ENCODE measurements at regions not wholly inside any gene's neighbourhood (a gene's known extent, or its start where the extent isn't known, plus 50 kb on each side); places are given as distances from the start of the nearest gene placed in this dataset.

DNA sequence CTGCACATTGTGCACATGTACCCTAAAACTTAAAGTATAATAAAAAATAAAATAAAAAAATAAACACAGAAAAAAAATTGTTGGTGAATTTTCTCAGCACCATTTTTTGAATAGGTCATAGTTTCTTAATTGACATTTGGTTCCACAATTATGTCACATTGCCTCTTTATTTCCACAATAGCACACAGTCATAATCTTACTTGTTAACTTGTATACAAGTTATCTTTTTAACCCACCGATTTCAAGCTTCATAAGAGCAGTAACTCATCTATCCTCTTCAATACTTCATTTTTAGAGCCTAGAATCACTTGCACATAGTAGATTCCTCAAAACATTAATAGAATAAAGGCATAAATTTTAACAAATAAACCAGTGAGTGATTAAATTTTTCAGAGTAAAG is 1425.1 kb upstream of the LRRTM3 start (continued):
- TF ChIP-seq, protein P1, sequence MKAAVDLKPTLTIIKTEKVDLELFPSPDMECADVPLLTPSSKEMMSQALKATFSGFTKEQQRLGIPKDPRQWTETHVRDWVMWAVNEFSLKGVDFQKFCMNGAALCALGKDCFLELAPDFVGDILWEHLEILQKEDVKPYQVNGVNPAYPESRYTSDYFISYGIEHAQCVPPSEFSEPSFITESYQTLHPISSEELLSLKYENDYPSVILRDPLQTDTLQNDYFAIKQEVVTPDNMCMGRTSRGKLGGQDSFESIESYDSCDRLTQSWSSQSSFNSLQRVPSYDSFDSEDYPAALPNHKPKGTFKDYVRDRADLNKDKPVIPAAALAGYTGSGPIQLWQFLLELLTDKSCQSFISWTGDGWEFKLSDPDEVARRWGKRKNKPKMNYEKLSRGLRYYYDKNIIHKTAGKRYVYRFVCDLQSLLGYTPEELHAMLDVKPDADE (IDR thresholded peaks at IDR 0.05): no peak
- TF ChIP-seq ZNF114 (CRISPR knock-in tag; IDR thresholded peaks at IDR 0.05): no peak
- TF ChIP-seq EZH2phosphoT487 (IDR thresholded peaks at IDR 0.05; ENCODE audit: unreplicated experiment): no peak
- TF ChIP-seq CREB1 (CRISPR knock-in tag; IDR thresholded peaks at IDR 0.05; ENCODE audit: low read depth): no peak

DNA sequence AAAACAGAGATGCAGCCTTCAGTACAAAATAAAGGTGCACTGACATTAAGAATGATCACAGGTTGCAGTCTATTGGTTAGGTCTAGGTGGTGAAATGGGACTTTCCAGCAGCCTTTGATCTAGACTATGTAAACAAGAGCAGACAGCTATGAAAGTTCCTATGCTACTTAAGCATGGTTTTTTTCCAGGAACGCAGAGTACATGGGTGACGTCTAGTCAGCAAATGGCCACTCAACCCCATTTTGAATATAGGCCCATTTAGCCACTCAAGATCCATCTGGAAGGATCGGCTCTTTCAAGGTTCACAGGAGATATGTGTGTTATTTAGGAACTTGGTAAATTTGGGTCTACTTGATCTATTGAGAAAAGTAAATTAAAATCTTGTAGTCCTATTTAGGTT is 1424.6 kb upstream of the LRRTM3 start:
- Mint-ChIP-seq H3K36me3 (ENCODE audit: low read depth) (no peaks in the 10 kb centered on the region), H3K9me3 (peaks cover 7% of the 10 kb centered on the region; the same call in 2 of the 3 replicates), H3K4me1 (no peaks in the 10 kb centered on the region), H3K4me3 (no peak overlapping the region), H3K27me3 (ENCODE audit: insufficient read depth, low read depth, poor library complexity) (peaks cover 2% of the 10 kb centered on the region), H3K27ac (no peak overlapping the region)
- no peak overlapping the region for H3K4me3 ChIP-seq
- ATAC-seq (no peak), DNase-seq (ENCODE audit: low spot score) (no peak)
- no peak overlapping the region for H3K27ac ChIP-seq (ENCODE audit: low read depth)
- no peak overlapping the region for H3K4me2 ChIP-seq
- H3K9me2 ChIP-seq (ENCODE audit: insufficient read depth): 0 out of 2 replicates have a peak, but pooled peaks cover 2% of the 10 kb centered on the region
- no peaks in the 10 kb centered on the region for H3K79me2 ChIP-seq (replicated peaks; ENCODE audit: insufficient read depth)
- H3F3A ChIP-seq (replicated peaks; ENCODE audit: low read depth): no peaks in the 10 kb centered on the region
- H4K20me1 ChIP-seq (replicated peaks; ENCODE audit: insufficient read depth): no peaks in the 10 kb centered on the region
- H3K4me1 ChIP-seq (ENCODE audit: insufficient read depth): no peaks in the 10 kb centered on the region
- H2AFZ ChIP-seq: 0 out of 2 replicates have a peak overlapping the region, but pooled peaks have one; percentile 19
- no peaks in the 10 kb centered on the region for H3K27me3 ChIP-seq (ENCODE audit: insufficient read depth)
- no peak for TF ChIP-seq NANOG (IDR thresholded peaks at IDR 0.05; ENCODE audit: borderline replicate concordance)
- TF ChIP-seq POLR2AphosphoS5 (IDR thresholded peaks at IDR 0.05; ENCODE audit: low read depth): no peak
- TF ChIP-seq STAT1 (IDR thresholded peaks at IDR 0.05; ENCODE audit: unreplicated experiment): no peak
- TF ChIP-seq ZNF331 (CRISPR knock-in tag; IDR thresholded peaks at IDR 0.05; ENCODE audit: low read depth): no peak
- no peak for TF ChIP-seq EZH2 (IDR thresholded peaks at IDR 0.05; ENCODE audit: low read depth, unreplicated experiment)
- TF ChIP-seq, protein P2, sequence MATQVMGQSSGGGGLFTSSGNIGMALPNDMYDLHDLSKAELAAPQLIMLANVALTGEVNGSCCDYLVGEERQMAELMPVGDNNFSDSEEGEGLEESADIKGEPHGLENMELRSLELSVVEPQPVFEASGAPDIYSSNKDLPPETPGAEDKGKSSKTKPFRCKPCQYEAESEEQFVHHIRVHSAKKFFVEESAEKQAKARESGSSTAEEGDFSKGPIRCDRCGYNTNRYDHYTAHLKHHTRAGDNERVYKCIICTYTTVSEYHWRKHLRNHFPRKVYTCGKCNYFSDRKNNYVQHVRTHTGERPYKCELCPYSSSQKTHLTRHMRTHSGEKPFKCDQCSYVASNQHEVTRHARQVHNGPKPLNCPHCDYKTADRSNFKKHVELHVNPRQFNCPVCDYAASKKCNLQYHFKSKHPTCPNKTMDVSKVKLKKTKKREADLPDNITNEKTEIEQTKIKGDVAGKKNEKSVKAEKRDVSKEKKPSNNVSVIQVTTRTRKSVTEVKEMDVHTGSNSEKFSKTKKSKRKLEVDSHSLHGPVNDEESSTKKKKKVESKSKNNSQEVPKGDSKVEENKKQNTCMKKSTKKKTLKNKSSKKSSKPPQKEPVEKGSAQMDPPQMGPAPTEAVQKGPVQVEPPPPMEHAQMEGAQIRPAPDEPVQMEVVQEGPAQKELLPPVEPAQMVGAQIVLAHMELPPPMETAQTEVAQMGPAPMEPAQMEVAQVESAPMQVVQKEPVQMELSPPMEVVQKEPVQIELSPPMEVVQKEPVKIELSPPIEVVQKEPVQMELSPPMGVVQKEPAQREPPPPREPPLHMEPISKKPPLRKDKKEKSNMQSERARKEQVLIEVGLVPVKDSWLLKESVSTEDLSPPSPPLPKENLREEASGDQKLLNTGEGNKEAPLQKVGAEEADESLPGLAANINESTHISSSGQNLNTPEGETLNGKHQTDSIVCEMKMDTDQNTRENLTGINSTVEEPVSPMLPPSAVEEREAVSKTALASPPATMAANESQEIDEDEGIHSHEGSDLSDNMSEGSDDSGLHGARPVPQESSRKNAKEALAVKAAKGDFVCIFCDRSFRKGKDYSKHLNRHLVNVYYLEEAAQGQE (IDR thresholded peaks at IDR 0.05; ENCODE audit: unreplicated experiment): no peak
- TF ChIP-seq, protein P3, sequence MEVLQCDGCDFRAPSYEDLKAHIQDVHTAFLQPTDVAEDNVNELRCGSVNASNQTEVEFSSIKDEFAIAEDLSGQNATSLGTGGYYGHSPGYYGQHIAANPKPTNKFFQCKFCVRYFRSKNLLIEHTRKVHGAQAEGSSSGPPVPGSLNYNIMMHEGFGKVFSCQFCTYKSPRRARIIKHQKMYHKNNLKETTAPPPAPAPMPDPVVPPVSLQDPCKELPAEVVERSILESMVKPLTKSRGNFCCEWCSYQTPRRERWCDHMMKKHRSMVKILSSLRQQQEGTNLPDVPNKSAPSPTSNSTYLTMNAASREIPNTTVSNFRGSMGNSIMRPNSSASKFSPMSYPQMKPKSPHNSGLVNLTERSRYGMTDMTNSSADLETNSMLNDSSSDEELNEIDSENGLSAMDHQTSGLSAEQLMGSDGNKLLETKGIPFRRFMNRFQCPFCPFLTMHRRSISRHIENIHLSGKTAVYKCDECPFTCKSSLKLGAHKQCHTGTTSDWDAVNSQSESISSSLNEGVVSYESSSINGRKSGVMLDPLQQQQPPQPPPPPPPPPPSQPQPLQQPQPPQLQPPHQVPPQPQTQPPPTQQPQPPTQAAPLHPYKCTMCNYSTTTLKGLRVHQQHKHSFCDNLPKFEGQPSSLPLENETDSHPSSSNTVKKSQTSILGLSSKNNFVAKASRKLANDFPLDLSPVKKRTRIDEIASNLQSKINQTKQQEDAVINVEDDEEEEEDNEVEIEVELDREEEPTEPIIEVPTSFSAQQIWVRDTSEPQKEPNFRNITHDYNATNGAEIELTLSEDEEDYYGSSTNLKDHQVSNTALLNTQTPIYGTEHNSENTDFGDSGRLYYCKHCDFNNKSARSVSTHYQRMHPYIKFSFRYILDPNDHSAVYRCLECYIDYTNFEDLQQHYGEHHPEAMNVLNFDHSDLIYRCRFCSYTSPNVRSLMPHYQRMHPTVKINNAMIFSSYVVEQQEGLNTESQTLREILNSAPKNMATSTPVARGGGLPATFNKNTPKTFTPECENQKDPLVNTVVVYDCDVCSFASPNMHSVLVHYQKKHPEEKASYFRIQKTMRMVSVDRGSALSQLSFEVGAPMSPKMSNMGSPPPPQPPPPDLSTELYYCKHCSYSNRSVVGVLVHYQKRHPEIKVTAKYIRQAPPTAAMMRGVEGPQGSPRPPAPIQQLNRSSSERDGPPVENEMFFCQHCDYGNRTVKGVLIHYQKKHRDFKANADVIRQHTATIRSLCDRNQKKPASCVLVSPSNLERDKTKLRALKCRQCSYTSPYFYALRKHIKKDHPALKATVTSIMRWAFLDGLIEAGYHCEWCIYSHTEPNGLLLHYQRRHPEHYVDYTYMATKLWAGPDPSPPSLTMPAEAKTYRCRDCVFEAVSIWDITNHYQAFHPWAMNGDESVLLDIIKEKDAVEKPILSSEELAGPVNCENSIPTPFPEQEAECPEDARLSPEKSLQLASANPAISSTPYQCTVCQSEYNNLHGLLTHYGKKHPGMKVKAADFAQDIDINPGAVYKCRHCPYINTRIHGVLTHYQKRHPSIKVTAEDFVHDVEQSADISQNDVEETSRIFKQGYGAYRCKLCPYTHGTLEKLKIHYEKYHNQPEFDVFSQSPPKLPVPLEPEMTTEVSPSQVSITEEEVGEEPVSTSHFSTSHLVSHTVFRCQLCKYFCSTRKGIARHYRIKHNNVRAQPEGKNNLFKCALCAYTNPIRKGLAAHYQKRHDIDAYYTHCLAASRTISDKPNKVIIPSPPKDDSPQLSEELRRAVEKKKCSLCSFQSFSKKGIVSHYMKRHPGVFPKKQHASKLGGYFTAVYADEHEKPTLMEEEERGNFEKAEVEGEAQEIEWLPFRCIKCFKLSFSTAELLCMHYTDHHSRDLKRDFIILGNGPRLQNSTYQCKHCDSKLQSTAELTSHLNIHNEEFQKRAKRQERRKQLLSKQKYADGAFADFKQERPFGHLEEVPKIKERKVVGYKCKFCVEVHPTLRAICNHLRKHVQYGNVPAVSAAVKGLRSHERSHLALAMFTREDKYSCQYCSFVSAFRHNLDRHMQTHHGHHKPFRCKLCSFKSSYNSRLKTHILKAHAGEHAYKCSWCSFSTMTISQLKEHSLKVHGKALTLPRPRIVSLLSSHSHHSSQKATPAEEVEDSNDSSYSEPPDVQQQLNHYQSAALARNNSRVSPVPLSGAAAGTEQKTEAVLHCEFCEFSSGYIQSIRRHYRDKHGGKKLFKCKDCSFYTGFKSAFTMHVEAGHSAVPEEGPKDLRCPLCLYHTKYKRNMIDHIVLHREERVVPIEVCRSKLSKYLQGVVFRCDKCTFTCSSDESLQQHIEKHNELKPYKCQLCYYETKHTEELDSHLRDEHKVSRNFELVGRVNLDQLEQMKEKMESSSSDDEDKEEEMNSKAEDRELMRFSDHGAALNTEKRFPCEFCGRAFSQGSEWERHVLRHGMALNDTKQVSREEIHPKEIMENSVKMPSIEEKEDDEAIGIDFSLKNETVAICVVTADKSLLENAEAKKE (CRISPR knock-in tag; IDR thresholded peaks at IDR 0.05): no peak
- H3K36me3 ChIP-seq (ENCODE audit: insufficient read depth): no peaks in the 10 kb centered on the region
